HG03469 (cell line): ENCODE measurements at regions not wholly inside any gene's neighbourhood (a gene's known extent, or its start where the extent isn't known, plus 50 kb on each side); places are given as distances from the start of the nearest gene placed in this dataset.

ENCODE experiments used
- ATAC-seq: cut with Tn5 transposase; IDR thresholded peaks from one replicate; pipeline ENCODE4 v1.9.1; 2021; ENCODE audit warnings: mild to moderate bottlenecking, moderate library complexity, moderate number of reproducible peaks; ENCODE audit not compliant: unreplicated experiment

DNA sequence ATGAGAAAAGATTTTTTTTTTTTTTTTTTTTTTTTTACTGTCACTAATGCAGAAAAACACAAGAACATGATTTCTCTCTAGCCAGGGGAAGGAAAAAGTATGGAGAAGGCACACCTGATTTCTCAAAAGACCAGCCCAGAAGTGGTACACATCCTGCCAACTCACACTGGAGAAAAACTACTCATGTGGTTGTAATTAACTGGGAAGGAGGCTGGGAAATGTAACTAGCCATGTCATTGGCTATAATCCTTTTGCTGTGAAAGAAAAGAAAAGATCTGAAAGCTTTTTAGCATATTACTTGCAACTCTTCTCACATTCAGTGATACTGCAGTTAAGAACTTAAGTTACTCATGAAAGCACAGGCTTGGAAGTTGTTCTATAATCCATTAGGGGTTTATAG is 195.9 kb upstream of the PMFBP1 start:
- no peak for ATAC-seq

DNA sequence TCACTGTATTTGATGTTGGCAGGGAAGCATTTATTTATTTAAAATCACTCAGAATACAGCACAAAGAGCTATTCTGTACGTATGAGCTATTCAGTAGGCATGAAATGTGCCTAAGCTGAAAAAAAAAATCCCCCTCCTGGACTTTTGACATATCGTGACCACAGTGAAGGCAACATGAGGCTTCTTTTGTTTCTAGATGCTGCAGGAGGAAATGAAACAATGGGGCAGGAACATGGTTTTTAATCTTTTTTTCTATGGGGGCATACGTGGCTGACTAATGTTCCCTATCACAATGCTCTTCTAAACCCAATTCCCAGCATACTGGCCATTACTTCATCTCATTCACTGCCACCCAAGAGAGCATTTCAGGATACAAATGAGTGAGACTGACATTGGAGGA is 191.0 kb upstream of the PMFBP1 start:
- no peak for ATAC-seq

DNA sequence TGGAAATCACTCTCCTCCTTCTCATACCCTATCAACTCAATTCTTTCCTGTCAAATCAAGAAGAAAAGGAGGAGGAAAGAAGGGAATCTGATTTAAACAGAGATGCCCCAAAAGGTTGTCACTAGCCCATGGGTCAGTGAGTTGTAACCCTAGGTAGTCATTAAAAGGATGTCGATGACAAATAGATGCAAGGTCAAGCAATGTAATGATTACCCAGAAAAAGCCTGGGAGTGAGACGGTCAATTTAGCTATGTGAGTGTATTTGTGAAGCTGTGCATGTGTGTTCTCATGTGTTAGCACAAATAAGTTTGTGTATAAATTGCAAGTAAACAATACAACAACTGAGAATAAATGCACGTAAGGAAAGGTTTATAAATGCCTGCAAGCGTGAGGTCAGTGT is 190.5 kb upstream of the PMFBP1 start:
- ATAC-seq = no peak

DNA sequence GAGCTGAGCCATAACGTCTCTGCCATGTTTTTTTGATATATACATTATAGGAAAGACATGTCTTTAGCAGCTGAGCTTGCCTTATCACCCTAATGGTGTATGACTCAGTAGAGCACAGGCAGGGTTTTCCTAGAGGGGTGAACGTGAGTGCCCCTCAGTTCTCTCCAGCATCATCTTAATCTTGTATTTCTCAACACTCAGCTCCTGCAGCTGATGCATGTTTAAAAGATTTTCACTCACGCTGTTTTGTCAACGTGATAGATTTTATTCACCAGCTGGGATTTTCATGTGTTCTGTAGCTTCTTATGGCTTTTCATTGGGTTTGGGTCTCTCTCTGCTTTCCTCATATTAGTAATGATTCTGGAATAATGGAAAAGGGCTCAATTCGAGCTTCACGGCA is 186.0 kb upstream of the PMFBP1 start:
- ATAC-seq = no peak

DNA sequence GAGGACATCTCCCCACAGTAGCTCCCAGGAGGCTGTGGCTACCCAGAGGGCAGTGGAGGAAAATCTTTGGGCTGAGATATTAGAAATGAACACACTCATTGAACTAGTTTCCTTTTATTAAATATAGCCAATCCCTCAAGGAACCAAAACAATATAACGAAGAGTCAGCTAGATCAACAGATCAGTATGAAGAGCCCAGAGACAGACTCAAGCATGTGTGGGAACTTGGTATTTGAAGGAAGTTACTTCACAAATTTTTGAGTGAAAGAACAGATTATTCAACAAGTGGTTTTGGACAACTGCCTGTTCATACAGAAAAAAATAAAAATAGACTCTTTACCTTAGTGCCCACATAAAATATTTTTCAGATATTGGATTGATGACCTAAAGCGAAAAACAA is 183.6 kb upstream of the PMFBP1 start:
- ATAC-seq = no peak

DNA sequence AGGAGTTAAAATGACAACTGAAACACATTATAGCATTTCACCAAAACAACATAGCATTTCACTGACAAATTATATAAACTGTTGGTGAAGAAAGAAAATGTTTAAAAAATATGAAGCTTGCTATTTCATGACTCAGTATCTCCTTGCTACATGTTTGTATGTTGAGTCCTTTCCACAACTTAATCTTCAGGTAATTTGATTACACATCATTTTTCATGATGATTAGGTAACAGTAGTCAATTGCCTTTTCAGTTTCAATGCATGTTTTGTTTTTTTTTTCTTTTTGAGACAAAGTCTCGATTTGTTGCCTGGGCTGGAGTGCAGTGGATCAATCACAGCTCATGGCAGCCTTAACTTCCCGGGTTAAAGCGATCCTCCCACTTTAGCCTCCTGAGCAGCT is 177.8 kb upstream of the PMFBP1 start:
- no peak for ATAC-seq

DNA sequence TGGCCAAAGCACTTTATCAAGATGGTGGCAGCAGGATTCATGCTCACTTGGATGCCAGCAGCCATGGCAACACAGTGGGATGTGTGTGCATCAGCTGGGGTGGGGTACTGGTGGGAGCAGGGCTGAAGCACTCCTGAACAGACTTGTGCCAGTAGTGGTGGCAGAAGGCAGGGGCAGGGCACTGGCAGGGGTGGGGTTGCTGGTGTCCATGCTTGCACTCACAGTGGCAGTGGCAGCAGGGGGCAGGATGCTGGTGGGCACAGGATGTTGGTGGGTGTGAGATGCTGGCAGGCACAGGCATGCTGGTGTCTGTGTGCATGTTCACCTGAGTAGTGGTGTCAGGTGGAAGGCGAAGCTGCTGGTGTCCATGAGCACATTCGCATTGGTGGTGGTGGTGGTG is 161.0 kb upstream of the PMFBP1 start:
- no peak for ATAC-seq

DNA sequence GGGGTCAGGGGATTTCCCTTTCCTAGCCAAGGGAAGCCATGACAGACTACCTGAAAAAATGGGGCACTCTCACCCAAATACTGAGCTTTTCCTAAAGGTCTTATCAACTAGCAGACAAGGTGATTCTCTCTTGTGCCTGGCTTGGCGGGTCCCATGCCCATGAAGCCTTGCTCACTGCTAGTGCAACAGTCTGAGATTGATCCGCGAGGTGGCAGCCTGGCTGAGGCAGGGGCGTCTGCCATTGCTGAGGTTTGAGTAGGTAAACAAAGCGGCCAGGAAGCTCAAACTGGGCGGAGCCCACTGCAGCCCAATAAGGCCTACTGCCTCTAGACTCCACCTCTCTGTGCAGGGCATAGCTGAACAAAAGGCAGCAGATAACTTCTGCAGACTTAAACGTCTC is 152.6 kb upstream of the PMFBP1 start:
- no peak for ATAC-seq

DNA sequence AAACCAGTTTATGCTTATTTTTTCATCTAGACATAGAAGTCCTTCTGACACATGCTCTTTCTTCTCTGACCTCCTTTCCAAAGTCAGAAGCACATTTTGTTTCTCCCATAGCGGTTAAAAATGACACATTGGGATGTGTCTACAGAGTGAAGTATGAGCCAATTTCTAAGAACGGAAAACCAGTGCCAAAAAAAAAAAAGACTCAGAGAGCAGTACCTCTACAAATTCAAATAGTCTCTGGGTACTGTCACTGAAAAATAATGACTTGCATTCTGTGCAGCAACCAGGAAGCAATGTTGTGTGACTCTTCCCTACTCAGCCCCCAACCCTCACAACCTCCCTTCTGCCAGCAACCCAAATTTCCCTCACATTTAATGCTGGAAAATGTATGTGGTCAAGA is 145.5 kb upstream of the PMFBP1 start:
- no peak for ATAC-seq

DNA sequence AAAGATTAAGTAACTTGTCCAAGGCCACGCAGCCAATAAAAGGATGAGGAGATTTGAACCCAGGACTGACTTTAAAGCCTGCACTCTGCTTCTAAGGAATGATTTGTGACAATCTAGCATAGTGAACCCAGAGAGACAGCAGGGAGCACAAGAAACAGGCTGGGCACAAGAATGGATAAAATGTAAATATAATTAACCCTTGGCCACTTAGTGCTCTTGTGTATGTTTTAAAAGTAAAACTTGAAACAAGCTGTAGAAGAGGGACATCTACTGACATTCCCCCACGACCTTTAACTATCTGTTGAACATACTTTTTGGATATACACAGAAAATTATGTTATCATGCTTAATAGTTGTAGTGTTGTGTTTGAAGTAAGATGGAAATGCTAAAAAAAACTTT is 141.9 kb upstream of the PMFBP1 start:
- no peak for ATAC-seq

DNA sequence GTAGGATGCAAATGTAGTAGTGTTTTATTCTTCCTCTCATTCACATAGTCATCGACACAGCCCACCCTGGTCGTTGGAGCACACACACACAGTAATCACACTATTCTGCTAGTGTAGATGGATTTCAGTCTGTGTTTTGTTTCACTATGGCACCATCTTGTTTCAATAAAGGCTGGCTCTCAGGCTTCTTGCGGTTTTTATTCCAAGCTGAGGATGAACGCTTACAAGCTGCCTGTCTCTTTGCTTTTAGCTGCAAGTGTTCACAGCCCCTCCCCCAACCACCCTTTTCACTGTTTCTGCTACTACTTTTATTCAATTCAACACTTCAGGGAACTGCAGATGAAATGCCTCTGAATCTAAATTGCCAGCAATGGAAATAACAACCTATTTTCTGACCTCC is 140.9 kb upstream of the PMFBP1 start:
- ATAC-seq = no peak

DNA sequence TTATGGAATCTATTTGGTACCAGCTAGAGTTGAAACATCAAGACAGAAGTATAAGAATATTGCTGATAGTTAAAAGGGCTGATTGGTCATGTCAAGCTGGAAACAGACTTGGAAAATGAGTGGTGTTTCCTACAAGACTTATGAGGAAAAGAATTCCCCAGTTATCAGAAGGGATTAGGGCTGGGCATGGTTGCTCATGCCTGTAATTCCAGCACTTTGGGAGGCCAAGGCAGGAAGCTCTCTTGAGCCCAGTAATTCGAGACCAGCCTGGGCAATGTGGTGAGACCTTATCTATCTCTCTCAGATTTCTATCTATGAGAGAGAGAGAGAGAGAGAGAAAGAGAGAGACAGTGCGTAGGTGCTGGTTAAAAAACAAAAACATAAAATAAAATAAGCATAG is 139.5 kb upstream of the PMFBP1 start:
- no peak for ATAC-seq

DNA sequence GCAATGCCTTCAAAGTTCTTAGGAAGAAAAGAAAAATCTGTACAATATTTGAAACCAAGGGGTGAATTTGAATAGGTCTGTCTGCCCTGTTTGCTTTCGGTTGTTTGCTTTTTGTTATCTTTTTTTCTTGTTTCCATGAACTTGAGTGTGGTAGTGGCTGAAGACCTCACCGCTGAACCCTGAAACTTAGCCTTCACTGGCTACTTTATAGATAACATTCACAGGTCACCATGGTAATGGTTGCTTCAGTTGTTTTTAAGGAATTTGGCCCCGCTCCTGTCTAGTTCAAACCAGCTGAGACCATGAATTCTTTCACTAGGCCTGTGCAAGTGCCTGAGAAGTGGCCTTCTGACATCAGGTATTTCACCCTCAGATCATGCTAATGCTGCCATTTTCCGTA is 137.0 kb upstream of the PMFBP1 start:
- no peak for ATAC-seq

DNA sequence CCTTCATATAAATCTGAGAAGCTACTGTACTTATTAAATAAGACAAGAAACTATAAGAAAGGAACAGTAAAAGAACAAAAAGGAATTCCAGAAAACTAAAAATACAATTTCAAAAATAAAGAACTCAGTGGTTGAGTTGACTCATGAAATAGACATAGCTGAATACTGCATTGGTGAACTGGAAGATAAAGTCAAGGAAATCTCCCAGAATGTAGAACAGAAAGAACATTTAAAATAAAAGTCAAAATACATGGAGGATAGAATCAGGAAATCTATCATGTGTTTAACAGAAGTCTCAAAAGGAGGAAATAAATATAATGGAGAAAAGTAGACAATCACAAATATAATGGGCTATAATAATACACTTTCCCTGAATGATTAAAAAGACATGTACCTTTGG is 136.4 kb upstream of the PMFBP1 start:
- ATAC-seq = no peak

DNA sequence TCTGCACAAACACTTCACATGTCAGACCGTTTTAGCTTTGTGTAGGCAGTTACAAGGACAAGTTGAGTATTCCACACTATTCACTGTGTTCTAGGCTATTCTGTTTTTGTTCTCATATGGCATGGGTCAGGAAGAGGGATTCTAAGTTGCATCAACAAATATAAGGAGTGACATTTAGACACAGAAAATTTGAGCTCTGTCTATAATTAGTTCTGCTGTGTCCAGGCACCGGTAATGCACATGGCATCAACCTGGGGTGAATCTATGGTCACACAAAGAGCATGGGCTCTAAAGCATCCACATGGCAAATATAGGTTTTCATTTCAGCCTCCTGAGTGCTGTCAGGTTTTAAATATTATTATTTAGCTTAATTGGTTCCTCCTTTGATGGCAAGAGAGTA is 130.4 kb upstream of the PMFBP1 start:
- no peak for ATAC-seq

DNA sequence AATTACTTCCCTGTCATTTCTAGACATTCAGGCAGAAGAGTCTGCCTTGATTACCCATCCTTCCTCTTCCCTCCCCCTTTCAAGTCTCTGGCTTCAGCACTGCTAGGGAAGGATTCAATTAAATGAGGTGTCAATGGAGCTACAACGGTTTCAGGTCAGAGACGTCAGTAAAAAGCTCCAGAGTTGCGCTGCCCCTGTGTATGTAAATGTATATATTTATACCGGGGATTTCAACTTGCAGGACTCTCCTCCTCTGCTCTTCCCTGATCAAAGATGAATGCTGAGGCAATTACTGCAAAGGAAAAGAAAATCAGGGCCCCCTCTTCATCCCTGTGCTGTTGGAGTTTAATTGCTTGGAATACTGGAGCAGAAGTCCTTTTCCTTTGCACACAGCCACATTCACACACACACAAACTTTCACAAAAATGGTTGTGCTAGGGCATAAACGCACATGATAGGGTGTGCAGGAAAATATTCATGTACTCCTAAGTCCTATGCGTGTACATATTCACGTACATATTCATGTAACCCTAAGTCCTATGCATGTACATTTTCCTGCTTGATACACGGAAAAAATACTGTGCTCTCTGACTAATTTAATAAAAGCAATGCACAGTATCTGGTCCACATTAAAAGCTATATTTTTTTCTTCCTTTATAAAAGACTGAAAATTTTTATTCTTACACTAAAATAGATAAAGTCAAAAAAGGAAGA is 129.7 kb upstream of the PMFBP1 start:
- no peak for ATAC-seq

DNA sequence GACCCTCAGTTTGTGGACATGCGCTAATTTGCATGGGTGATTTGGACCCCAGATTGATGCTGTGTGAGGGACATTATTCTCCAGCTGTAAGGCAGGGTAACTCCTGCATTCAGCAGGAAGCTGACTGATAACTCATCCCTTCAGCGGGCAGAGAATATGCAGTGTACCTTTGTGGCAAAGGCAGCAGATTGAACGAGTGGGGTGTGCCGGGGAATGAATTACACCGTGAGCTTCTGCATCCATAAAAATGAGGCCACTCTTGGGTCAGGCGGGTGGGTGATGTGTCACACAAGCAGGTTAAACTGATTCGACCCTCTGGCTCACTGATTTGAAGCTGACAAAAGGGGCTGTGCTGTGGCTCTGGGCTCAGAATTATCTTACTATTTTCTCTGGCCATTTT is 128.9 kb upstream of the PMFBP1 start:
- ATAC-seq = no peak

DNA sequence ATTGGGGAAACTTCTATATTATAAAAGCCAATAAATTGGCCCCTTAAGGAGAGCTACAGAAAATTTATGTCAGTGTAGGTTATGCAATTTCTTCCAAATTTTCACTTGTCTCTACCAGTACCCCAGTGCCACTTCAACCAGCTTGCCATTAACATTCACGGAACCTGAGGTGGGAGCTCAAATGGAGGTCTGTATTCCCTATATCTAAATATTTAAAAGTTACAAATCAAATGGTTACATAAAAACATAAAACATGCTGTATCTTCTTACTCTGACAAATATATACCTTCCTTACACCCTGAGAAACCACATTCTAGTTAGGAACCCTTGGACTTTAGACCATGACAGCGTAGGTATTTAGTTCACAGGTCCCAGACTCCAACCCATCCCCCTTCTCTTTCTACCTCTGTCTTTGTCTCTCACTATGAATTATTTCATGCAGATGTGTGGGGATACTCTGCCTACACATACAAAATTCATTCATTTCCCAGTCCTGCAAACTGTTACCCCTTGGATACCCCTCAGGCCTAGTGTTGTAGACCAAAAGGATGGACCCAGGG is 127.8 kb upstream of the PMFBP1 start:
- ATAC-seq = no peak

DNA sequence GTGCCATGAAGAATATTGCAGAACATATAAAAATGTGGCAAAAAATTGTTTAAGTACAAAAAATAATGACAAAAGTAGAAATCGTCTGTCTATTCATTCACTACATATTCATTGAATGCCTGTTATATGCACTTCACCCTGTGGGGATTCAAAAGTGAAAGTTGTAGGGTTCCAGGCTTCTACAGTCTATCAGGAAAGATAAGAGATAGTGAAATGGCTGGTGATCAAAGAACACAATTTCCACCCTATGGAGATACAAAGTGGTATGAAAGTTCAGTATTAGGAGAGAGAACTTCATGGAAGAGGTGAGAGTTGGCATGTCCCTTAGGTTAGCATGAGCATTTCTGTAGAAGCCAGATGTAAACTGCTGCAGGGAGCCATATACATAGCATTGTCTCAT is 127.0 kb upstream of the PMFBP1 start:
- no peak for ATAC-seq

DNA sequence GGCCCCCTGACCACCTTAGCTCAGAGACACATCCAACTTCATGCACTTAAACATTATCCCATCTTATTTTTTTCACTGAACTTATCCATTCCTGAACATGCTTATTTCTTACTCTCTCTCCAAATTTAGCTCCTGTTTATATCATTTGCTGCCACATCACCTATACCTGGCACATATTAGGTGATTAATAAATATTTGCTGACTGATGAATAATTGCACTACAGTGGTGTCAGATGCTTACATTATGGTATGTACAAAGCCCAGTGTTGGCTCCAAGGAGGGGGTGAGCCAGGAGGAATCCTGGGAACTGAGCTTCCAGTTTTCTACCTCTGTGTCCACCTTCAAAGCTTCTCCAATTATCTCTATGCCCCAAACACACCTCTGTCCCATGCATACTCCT is 124.0 kb upstream of the PMFBP1 start:
- ATAC-seq = no peak

DNA sequence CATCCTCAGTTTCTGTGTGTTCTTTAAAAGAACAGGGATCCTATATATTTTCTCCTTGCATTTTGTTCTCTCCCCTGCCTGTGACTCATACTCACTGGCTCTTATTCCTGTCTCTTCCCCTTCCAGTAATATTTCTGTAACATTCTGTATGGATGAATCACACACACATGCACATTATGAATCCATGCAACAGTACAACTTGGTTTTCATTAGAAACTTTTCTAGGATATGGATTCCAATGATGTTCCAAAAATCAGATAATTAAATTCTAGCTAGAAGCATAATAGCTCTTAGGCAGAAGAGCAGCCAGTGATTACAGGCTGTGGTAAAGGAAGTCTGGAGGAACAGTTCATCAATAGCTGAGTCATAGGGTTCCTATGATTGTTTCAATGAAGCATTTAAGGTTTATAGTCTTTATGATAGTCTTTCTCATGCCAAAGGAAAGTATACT is 119.6 kb upstream of the PMFBP1 start:
- no peak for ATAC-seq

DNA sequence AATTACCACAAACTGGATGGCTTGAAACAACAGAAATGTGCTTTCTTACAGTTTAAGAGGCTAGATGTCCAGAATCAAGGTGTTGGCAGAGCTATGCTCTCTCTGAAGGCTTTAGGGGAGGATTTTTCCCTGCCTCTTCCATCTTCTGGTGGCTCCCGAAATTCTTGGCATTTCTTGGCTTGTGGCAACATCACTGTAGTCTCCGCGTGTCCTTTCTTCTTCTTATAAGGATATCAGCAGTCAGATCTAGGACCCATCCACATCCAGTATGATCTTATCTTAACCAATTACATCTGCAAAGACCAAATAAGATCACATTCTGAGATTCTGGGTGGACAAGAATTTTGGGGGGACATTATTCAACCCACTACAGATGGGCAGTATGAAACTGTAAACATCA is 119.2 kb upstream of the PMFBP1 start:
- ATAC-seq = no peak

DNA sequence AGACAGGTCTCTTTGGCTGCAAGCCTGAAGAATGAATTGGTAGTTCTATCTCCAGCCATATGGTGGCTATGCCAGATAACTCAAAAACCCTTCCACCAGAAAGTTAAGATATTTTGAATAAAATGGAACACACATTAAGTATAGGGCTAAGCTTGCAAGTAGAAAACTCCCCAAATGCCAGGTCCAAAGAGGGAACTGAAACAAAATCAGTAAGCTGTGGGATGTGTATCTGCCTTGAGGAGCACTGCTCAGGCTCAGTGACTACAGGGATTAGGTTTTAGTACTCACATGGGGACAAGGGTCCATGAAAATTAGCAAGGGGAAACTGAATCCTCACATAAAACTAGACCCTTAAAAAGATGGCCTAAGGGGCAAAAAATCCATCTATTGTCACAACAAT is 115.7 kb upstream of the PMFBP1 start:
- no peak for ATAC-seq
